SH-SY5Y (cell line): ENCODE measurements at regions not wholly inside any gene's neighbourhood (a gene's known extent, or its start where the extent isn't known, plus 50 kb on each side); places are given as distances from the start of the nearest gene placed in this dataset.

Source experiments
- GATA2 ChIP-seq: IDR thresholded peaks from 2 replicates; pipeline ENCODE4 v1.6.1; 2011; ENCODE audit warnings: mild to moderate bottlenecking, low read depth, low read length
- GATA3 ChIP-seq: IDR thresholded peaks from 2 replicates; pipeline ENCODE4 v1.6.1; 2011; ENCODE audit warnings: low read depth, mild to moderate bottlenecking, low read length, moderate library complexity

GRCh38 chr2:5781679-5782078 is 89.5 kb downstream of the SOX11 start:
- TF ChIP-seq GATA3 (no peak), GATA2 (no peak)
